ENCODE measurements at regions not wholly inside any gene's neighbourhood (a gene's known extent, or its start where the extent isn't known, plus 50 kb on each side); places are given as distances from the start of the nearest gene placed in this dataset.
"Not testable (repeated sequence)": the region's sequence is repeated elsewhere in the genome, so short reads cannot be mapped to it uniquely, and the experiment has no call there.

GRCh38 chr3:40901298-40901697 lies 298.0 kb upstream of the CTNNB1 start:
- H3K36me3 ChIP-seq = no peaks in the 10 kb centered on the region
- no peaks in the 10 kb centered on the region for H3K27me3 ChIP-seq
- DNase-seq = no peak
- no peak for TF ChIP-seq CTCF (IDR thresholded peaks at IDR 0.05; ENCODE audit: low read depth, low read length)
- H3K4me1 ChIP-seq = no peaks in the 10 kb centered on the region
- no peak overlapping the region for H3K4me3 ChIP-seq (ENCODE audit: low read depth, low read length)
- H3K9me3 ChIP-seq = no peaks in the 10 kb centered on the region

- no peak for DNase-seq
- no peaks in the 10 kb centered on the region for H3K4me1 ChIP-seq
- TF ChIP-seq CTCF (IDR thresholded peaks at IDR 0.05; ENCODE audit: low read depth, low read length) = no peak
- no peaks in the 10 kb centered on the region for H3K36me3 ChIP-seq
- H3K9me3 ChIP-seq = no peaks in the 10 kb centered on the region
- no peak overlapping the region for H3K4me3 ChIP-seq (ENCODE audit: low read depth, low read length)
- H3K27me3 ChIP-seq = no peaks in the 10 kb centered on the region
Observed at GRCh38 chr3:40901796-40902195, 297.5 kb upstream of the CTNNB1 start.

- not testable (repeated sequence) for DNase-seq; H3K9me3 ChIP-seq; H3K4me3 ChIP-seq (ENCODE audit: low read depth, low read length); H3K4me1 ChIP-seq; H3K27me3 ChIP-seq; H3K36me3 ChIP-seq
Observed at GRCh38 chr3:40907907-40908465, 291.3 kb upstream of the CTNNB1 start.

- DNase-seq = no peak
- no peak for TF ChIP-seq CTCF (IDR thresholded peaks at IDR 0.05; ENCODE audit: low read depth, low read length)
- Histone ChIP-seq H3K4me3 (ENCODE audit: low read depth, low read length) (no peak overlapping the region), H3K4me1 (no peaks in the 10 kb centered on the region), H3K36me3 (no peaks in the 10 kb centered on the region), H3K27me3 (no peaks in the 10 kb centered on the region), H3K9me3 (no peaks in the 10 kb centered on the region)
Observed at GRCh38 chr3:40908612-40909011, 290.7 kb upstream of the CTNNB1 start.

GRCh38 chr3:40911264-40911663 lies 288.0 kb upstream of the CTNNB1 start:
- no peak for DNase-seq
- no peaks in the 10 kb centered on the region for H3K36me3 ChIP-seq
- H3K4me1 ChIP-seq = no peaks in the 10 kb centered on the region
- TF ChIP-seq CTCF (IDR thresholded peaks at IDR 0.05; ENCODE audit: low read depth, low read length) = no peak
- no peaks in the 10 kb centered on the region for H3K27me3 ChIP-seq
- H3K4me3 ChIP-seq (ENCODE audit: low read depth, low read length) = no peak overlapping the region
- no peaks in the 10 kb centered on the region for H3K9me3 ChIP-seq

GRCh38 chr3:40911928-40912327 lies 287.4 kb upstream of the CTNNB1 start:
- no peak for TF ChIP-seq CTCF (IDR thresholded peaks at IDR 0.05; ENCODE audit: low read depth, low read length)
- Histone ChIP-seq H3K9me3 (no peaks in the 10 kb centered on the region), H3K4me3 (ENCODE audit: low read depth, low read length) (no peak overlapping the region), H3K36me3 (no peaks in the 10 kb centered on the region), H3K27me3 (no peaks in the 10 kb centered on the region), H3K4me1 (no peaks in the 10 kb centered on the region)
- no peak for DNase-seq

GRCh38 chr3:40912461-40912860 lies 286.8 kb upstream of the CTNNB1 start:
- no peaks in the 10 kb centered on the region for H3K27me3 ChIP-seq
- no peaks in the 10 kb centered on the region for H3K9me3 ChIP-seq
- TF ChIP-seq CTCF (IDR thresholded peaks at IDR 0.05; ENCODE audit: low read depth, low read length) = no peak
- H3K4me3 ChIP-seq (ENCODE audit: low read depth, low read length) = no peak overlapping the region
- DNase-seq = no peak
- H3K36me3 ChIP-seq = no peaks in the 10 kb centered on the region
- no peaks in the 10 kb centered on the region for H3K4me1 ChIP-seq
